ENCODE measurements at regions not wholly inside any gene's neighbourhood (a gene's known extent, or its start where the extent isn't known, plus 50 kb on each side); places are given as distances from the start of the nearest gene placed in this dataset.

GRCh38 chr4:60116592-60116991 is 1083.5 kb upstream of the ADGRL3 start:
- TF ChIP-seq CTCF (conservative IDR thresholded peaks at IDR 0.05), result no peak
- H3K4me3 Mint-ChIP-seq, result no peak overlapping the region
- no peak overlapping the region for H3K27ac Mint-ChIP-seq
- no peaks in the 10 kb centered on the region for H3K36me3 Mint-ChIP-seq
- no peaks in the 10 kb centered on the region for H3K27me3 Mint-ChIP-seq
- no peak for DNase-seq (ENCODE audit: extremely low spot score, unreplicated experiment)
- H3K4me1 Mint-ChIP-seq (ENCODE audit: unreplicated experiment), result no peaks in the 10 kb centered on the region
- H3K9me3 Mint-ChIP-seq, result no peaks in the 10 kb centered on the region

- H3K36me3 Mint-ChIP-seq, result no peaks in the 10 kb centered on the region
- TF ChIP-seq CTCF (conservative IDR thresholded peaks at IDR 0.05), result no peak
- no peak for DNase-seq (ENCODE audit: extremely low spot score, unreplicated experiment)
- H3K4me3 Mint-ChIP-seq, result no peak overlapping the region
- no peaks in the 10 kb centered on the region for H3K4me1 Mint-ChIP-seq (ENCODE audit: unreplicated experiment)
- no peaks in the 10 kb centered on the region for H3K27me3 Mint-ChIP-seq
- H3K27ac Mint-ChIP-seq, result no peak overlapping the region
- no peaks in the 10 kb centered on the region for H3K9me3 Mint-ChIP-seq
These were observed 1082.3 kb upstream of the ADGRL3 start for GRCh38 chr4:60117726-60118323.

- no peak for DNase-seq (ENCODE audit: extremely low spot score, unreplicated experiment)
- Mint-ChIP-seq H3K4me3 (no peak overlapping the region), H3K27me3 (no peaks in the 10 kb centered on the region), H3K4me1 (ENCODE audit: unreplicated experiment) (no peaks in the 10 kb centered on the region), H3K9me3 (no peaks in the 10 kb centered on the region), H3K36me3 (no peaks in the 10 kb centered on the region), H3K27ac (no peak overlapping the region)
- TF ChIP-seq CTCF (conservative IDR thresholded peaks at IDR 0.05), result no peak
These were observed 1077.3 kb upstream of the ADGRL3 start for GRCh38 chr4:60122820-60123219.

- Mint-ChIP-seq H3K36me3 (no peaks in the 10 kb centered on the region), H3K4me1 (ENCODE audit: unreplicated experiment) (no peaks in the 10 kb centered on the region), H3K9me3 (no peaks in the 10 kb centered on the region), H3K27me3 (no peaks in the 10 kb centered on the region), H3K27ac (no peak overlapping the region), H3K4me3 (no peak overlapping the region)
- no peak for DNase-seq (ENCODE audit: extremely low spot score, unreplicated experiment)
- TF ChIP-seq CTCF (conservative IDR thresholded peaks at IDR 0.05), result no peak
These were observed 1071.2 kb upstream of the ADGRL3 start for GRCh38 chr4:60128888-60129287.

GRCh38 chr4:60129740-60130139 is 1070.4 kb upstream of the ADGRL3 start:
- Mint-ChIP-seq H3K9me3 (no peaks in the 10 kb centered on the region), H3K36me3 (no peaks in the 10 kb centered on the region), H3K27me3 (no peaks in the 10 kb centered on the region), H3K4me1 (ENCODE audit: unreplicated experiment) (no peaks in the 10 kb centered on the region), H3K4me3 (no peak overlapping the region), H3K27ac (no peak overlapping the region)
- TF ChIP-seq CTCF (conservative IDR thresholded peaks at IDR 0.05), result no peak
- DNase-seq (ENCODE audit: extremely low spot score, unreplicated experiment), result no peak

GRCh38 chr4:60133375-60133774 is 1066.8 kb upstream of the ADGRL3 start:
- Mint-ChIP-seq H3K27me3 (no peaks in the 10 kb centered on the region), H3K4me1 (ENCODE audit: unreplicated experiment) (no peaks in the 10 kb centered on the region), H3K4me3 (no peak overlapping the region), H3K36me3 (no peaks in the 10 kb centered on the region), H3K9me3 (no peaks in the 10 kb centered on the region), H3K27ac (no peak overlapping the region)
- no peak for DNase-seq (ENCODE audit: extremely low spot score, unreplicated experiment)
- TF ChIP-seq CTCF (conservative IDR thresholded peaks at IDR 0.05), result no peak

Measured in type B pancreatic cell (in vitro differentiated cells).